ENCODE measurements at regions not wholly inside any gene's neighbourhood (a gene's known extent, or its start where the extent isn't known, plus 50 kb on each side); places are given as distances from the start of the nearest gene placed in this dataset.

GRCh38 chr2:111687911-111688310 lies 196.1 kb downstream of the ANAPC1 start:
- DNase-seq (ENCODE audit: low read depth, low spot score): no peak

DNA sequence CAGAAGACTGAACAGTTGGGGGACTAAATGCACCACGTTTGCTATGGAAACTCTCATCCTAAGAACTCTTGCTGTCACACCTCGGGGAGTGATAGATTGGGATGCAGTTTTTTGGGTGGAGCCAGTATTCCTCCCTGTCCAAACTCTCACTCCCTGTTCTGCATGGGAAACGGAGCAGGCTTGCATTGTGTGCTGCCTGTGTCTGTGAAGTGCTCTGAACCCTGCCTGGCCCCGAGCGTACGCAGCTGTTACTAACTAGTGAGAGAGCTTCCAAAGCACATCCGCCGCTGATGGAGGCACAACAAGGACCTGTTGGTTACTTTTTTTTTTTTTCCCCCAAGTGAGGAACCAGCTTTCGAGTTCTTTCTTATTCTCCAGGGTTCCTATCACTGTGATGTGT lies 195.5 kb downstream of the ANAPC1 start:
- DNase-seq (ENCODE audit: low read depth, low spot score): no peak

GRCh38 chr2:111689174-111689573 lies 194.8 kb downstream of the ANAPC1 start:
- DNase-seq (ENCODE audit: low read depth, low spot score): no peak

GRCh38 chr2:111689941-111690340 lies 194.1 kb downstream of the ANAPC1 start:
- no peak for DNase-seq (ENCODE audit: low read depth, low spot score)

GRCh38 chr2:111691164-111691875 lies 192.7 kb downstream of the ANAPC1 start:
- no peak for DNase-seq (ENCODE audit: low read depth, low spot score)

GRCh38 chr2:111692311-111692710 lies 191.7 kb downstream of the ANAPC1 start:
- DNase-seq (ENCODE audit: low read depth, low spot score): no peak

DNA sequence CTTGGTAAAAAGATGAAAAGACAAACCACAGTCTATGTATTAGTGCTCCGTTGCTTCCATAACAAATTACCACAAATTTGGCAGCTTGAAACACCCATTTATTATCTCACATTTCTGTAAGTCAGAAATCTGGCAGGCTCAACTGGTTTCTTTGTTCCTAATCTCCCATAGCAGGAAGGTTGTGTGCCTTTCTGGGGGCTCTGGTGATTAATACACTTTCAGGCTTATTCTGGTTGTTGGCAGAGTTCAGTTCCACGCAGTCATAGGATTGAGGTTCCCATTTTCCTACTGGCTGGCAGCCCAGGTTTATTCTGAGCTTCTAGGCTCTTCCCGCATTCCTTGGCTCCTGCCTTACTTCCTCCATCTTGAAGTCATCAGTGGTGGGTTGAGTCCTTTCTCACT lies 189.3 kb downstream of the ANAPC1 start:
- peak; percentile 97 for DNase-seq (ENCODE audit: low read depth, low spot score)

- no peak for DNase-seq (ENCODE audit: low read depth, low spot score)
Observed at GRCh38 chr2:111695441-111696007, 188.5 kb downstream of the ANAPC1 start.

GRCh38 chr2:111696226-111696625 lies 187.8 kb downstream of the ANAPC1 start:
- no peak for DNase-seq (ENCODE audit: low read depth, low spot score)

- DNase-seq (ENCODE audit: low read depth, low spot score): no peak
Observed at GRCh38 chr2:111697560-111697959, 186.4 kb downstream of the ANAPC1 start.

DNA sequence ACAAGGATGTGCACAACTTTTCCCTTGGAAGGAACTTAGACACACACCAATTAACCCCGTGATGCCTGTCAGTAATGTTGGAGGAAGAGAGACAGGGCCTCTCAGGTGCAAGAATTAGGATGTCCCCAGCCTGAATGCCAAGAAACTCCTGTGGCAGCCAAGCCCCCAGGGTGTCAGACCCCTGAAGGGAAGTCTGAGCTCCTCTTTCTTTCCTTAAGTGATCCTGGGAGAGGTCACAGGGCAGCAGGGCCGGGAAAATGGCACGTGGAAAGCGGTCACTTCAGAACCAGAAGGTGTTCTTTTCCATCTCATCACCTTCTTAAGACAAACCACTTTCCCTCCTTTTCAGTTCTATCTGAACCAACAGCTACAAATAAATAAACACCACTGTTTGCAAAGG lies 185.9 kb downstream of the ANAPC1 start:
- DNase-seq (ENCODE audit: low read depth, low spot score): no peak

DNA sequence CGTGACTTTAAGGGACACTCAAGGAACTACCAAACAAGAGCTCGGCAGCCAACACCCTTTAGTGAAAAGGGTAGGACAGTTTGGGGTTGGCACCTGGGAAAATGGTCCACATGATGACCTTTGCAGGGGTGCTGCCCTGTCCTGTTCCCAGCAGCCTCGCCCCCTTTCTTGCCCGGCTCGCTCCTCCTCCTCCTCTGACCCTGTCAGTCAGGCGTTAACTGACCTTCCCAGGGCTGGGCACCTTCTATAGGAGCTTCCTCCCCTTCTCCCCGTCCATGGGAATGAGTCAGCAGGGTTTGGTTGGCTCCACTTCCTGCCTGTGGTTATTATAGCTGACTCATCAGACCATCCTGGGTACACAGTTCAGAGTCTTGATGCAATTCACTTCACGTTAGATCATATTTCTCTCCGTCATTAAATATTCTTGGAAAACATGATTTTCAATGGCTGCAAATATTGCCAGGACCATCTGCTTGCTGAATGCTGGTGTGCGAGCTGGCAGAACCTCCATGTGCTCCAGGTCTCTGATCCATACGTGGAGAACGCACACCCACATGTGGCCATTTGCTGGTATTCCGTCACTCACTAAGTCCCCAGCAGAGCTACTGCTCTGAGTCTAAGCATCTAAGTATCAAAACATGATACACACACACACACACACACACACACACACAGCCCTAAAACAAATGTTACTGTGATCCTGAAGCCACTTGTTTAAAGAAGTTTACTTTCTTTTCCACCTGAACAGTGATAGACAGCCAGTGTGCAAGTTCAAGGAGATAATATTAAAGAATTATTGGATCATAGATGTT lies 185.0 kb downstream of the ANAPC1 start:
- DNase-seq (ENCODE audit: low read depth, low spot score): peak; percentile 96

DNA sequence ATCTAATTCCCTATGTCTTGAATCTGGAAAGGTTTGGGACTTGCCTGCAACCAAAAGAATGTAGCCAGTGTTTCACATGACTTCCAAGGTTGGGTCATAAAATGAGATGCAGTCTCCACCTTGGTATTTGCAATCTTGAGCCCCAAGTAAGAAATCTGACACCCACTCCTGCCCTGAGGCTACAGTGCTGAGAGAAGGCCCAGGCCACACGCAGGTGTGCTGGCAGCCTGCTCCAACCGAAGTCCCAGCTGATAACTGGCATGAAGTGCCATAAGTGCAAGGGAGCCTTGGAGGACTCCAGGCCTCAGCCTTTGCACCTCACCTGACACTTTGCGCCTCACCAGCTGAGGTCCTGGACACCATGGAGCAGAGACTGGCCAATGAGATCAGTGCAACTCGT lies 182.7 kb downstream of the ANAPC1 start:
- no peak for DNase-seq (ENCODE audit: low read depth, low spot score)

- no peak for DNase-seq (ENCODE audit: low read depth, low spot score)
Observed at GRCh38 chr2:111701798-111702118, 182.2 kb downstream of the ANAPC1 start.

- peak; percentile 65 for DNase-seq (ENCODE audit: low read depth, low spot score)
Observed at GRCh38 chr2:111702119-111702803, 181.7 kb downstream of the ANAPC1 start.

DNA sequence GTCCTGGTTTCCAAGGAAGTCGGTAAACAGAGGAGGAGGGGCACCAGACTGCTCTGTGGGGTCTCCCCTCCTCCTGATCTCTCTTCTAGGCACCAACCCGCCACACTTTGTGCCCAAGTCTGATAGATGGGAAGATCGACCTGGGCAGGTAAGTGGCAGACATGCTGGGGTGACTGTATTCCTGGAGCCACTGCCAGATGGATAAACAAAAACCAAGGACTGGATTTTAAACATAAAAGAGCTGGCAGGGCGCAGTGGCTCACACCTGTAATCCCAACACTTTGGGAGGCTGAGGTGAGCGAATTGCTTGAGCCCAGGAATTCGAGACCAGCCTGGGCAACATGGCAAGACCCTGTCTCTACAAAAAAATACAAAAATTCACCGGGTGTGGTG lies 181.2 kb downstream of the ANAPC1 start:
- no peak for DNase-seq (ENCODE audit: low read depth, low spot score)

GRCh38 chr2:111703759-111704158 lies 180.2 kb downstream of the ANAPC1 start:
- no peak for DNase-seq (ENCODE audit: low read depth, low spot score)

GRCh38 chr2:111704246-111704645 lies 179.7 kb downstream of the ANAPC1 start:
- peak; percentile 88 for DNase-seq (ENCODE audit: low read depth, low spot score)

DNA sequence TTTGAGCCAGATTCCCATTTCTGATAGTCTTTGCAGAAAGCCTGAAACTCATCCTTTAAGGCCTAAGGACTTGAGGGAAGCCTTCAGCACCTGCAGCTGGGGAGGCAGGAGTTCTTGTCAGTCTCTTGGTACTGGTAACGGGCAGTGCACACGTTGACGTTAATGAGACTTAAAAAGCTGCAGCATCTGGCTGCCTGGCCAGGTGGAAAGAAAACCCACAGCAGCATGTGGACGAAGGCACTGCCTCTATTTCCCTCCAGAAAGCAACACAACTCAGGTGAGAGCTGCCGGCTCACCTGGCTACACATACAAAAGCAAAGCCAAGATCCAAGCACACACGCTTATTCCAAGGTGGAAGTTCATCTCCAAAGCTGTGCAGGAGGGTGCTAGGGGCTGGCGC lies 178.8 kb downstream of the ANAPC1 start:
- no peak for DNase-seq (ENCODE audit: low read depth, low spot score)

DNA sequence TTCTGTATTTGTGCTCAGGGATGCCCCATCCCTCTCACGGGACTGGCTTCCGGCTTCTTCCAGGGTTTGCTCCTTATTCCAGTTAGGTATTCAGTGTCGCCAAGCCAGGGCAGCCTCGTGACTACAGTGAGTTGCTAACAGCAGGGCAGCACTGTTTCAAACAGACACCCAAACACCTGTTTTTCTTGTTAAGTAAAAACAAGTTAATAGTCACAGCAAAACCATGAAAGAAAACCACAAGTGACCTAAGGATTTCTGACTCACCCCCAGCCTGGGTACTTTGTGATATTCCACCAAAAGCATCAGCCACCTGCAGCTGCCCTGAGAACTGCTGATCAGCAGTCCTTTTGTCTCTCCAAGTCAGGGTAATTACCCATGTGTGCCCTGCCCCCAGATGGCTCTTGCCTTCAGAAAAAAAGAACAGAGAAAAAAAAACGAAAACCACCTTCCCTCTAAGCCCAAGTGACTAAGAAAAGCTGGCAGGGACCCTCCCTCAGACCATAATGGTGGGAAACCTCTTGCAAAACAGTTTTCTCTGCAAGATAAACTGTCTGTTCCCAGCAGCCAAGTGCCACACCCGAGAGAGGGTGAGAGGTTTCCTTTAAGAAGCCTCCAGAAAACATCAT lies 178.2 kb downstream of the ANAPC1 start:
- DNase-seq (ENCODE audit: low read depth, low spot score): peak; percentile 92

DNA sequence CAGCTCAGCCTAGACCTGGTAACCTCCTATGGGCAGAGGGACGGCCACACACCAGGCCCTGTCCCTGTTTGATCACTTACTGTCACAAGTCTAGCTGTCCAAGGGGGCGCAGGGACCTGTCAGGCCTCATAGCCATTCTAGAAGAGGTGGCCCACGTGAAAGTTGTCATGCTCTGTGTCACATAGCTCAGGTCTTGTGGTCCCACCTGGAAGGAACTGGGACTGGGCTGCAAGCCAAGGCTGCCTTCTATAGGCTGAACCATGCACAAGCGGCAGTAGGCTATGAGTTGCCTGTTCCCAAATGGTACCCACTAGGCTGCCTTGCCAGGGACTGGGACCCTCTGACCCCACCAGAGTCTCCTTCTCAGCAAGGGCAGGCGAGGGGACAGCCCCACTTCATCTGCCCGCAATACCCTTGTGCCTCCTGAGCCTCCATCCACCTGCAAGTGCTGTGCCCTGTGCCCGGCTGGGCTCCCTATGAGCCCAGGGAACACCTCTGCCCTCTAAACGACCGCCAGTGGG lies 177.5 kb downstream of the ANAPC1 start:
- no peak for DNase-seq (ENCODE audit: low read depth, low spot score)

GRCh38 chr2:111707700-111708099 lies 176.3 kb downstream of the ANAPC1 start:
- no peak for DNase-seq (ENCODE audit: low read depth, low spot score)

Measured in astrocyte of the hippocampus (primary cell).